Urinary bladder (tissue), 3 donors: ENCODE measurements at regions not wholly inside any gene's neighbourhood (a gene's known extent, or its start where the extent isn't known, plus 50 kb on each side); places are given as distances from the start of the nearest gene placed in this dataset.

Experiments used
- DNase-seq: peaks from one replicate; pipeline ENCODE4 v3.0.0-alpha.2; 2015; ENCODE audit errors: extremely low spot score
- H3K27ac ChIP-seq: one replicate; pipeline ENCODE4 v1.5.1; 2013; ENCODE audit warnings: low read depth, mild to moderate bottlenecking, moderate library complexity
- H3K36me3 ChIP-seq: one replicate; pipeline ENCODE4 v1.6.1; 2013; ENCODE audit warnings: mild to moderate bottlenecking, moderate library complexity; ENCODE audit not compliant: insufficient read depth
- H3K4me1 ChIP-seq: one replicate; pipeline ENCODE4 v1.6.1; 2013; ENCODE audit warnings: mild to moderate bottlenecking, moderate library complexity; ENCODE audit not compliant: insufficient read depth
- H3K4me3 ChIP-seq: one replicate; pipeline ENCODE4 v1.5.1; 2013; ENCODE audit warnings: low read depth, low read length
- WGBS: extraction: QIAGEN DNeasy Blood & Tissue Kit; methylation state at CpG from one replicate; pipeline ENCODE4 v1.1.7; 2013; 5-methylcytosine and 5-hydroxymethylcytosine counted together
- donor health status: healthy with polysubstance abuse.
- donor health status: healthy.

DNA sequence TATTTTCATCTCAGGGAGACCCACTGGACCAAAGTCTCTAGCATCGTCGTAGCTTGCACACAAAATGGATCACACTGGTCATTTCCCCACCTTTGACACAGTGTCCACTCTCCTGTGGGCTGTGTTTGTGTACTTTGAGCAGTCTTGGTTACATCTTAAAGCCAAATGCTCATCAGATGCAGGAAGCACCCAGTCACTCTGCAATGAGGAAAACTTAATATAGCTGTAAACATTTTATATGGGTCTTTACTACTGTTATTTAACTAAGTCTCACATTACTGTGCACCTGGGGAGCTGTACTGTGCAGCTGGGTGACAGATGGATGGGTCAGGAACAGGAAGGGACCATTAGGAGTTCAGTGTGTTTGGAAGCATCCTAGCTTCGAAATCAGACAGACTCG, 109.0 kb upstream of the CXCR4 start:
- WGBS = 81% methylated on average over 4 of the region's 4 CpGs
- H3K4me1 ChIP-seq = no peaks in the 10 kb centered on the region
- no peak for DNase-seq
- no peaks in the 10 kb centered on the region for H3K36me3 ChIP-seq
- no peak overlapping the region for H3K4me3 ChIP-seq
- H3K27ac ChIP-seq = no peak overlapping the region

DNA sequence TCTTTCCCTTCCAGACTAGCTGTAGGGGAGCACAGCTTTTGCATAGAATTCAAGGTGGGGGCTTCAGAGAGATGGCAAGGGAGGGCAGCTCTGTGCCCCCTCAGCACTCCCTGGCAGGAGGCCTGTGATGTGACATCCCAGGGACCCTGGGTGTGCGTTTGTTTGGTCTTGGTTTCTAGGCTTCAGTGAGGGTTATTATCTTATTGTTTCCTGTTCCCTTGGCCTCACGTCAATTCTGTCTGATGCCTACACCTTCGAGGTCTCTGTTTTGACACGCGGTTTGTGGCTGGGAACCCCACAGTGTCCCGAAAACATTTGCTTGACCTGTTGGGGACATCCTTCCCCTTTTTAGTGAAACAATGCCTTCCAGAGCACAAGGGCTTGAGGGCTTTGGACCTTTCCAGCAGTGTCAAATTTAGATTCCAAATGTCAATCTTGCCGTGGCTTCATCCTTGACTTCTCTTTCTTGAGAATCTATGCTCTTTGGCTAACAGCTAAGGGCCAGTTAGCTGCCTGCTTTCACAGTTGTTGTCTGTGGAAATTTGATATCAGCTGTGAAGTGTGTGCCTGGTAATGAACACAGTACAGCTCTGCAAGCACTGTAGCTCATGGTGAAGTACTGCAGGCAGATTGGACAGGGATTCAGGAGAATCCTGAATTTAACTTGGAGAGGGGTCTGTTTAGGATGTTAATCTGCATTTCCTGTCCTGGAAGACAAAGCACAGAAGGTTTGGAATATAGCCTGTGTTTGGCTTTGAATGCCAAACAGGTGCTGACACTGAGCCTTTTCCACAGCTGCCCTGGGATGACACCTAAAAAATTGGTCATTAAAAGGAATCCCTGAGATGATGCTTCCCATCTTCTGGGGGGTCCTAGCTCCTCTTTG, 108.2 kb upstream of the CXCR4 start:
- Histone ChIP-seq H3K4me3 (no peak overlapping the region), H3K4me1 (no peaks in the 10 kb centered on the region), H3K27ac (no peak overlapping the region), H3K36me3 (no peaks in the 10 kb centered on the region)
- WGBS = 58% methylated on average over 7 of the region's 7 CpGs
- no peak for DNase-seq

DNA sequence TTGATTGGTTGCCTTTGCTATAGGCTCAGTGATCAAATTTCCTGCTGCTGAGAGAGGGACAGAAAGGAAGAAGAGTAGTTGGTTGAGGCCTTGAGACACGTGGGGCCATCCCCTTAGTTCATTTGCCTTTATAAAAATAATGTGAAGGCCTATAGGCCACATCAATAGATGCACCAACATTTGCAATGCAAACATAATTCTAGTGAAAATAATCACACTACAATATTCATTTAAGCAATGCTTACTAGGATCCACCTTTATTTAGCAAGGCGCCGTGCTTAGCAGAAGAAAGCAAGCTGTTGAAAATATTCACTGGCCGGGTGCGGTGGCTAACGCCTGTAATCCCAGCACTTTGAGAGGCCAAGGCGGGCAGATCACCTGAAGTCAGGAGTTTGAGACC, 105.3 kb upstream of the CXCR4 start:
- Histone ChIP-seq H3K4me3 (no peak overlapping the region), H3K36me3 (no peaks in the 10 kb centered on the region), H3K27ac (no peak overlapping the region), H3K4me1 (no peaks in the 10 kb centered on the region)
- 91% methylated on average over 7 of the region's 7 CpGs for WGBS
- no peak for DNase-seq

DNA sequence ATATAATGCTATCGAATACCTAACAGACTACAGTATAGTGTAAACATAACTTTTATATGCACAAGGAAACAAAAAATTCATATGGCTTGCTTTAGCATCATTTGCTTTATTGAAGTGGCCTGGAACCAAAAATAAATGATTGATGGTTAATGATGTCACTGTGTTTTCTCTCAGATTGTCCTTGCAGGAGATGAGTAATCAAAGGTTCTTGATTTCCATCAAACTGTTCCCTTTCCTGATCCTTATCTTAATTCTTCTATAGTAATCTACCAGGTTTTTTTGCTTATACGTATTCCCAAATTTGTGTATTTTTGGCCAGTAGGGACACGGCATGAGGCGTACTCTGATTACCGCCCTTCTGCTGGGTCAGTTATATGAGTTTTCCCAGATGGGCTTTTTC, 104.9 kb upstream of the CXCR4 start:
- H3K36me3 ChIP-seq = no peaks in the 10 kb centered on the region
- DNase-seq = no peak
- WGBS = 73% methylated on average over 5 of the region's 5 CpGs
- no peaks in the 10 kb centered on the region for H3K4me1 ChIP-seq
- H3K4me3 ChIP-seq = no peak overlapping the region
- no peak overlapping the region for H3K27ac ChIP-seq

DNA sequence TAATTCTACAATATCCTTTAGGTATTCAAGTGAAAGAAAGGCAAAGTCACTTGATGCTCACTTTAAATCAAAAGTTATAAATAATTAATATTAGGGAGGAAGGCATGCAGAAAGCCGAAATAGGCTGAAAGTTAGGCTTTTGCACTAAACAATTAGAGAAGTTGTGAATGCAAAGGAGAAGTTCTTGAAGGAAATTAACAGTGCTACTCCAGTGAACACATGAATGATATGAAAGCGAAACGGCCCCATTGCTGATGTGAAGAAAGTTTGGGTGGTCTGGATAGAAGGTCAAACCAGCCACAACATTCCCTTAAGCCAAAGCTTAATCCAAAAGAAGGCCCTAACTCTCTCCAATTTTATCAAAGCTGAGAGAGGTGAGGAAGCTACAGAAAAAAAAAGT, 103.1 kb upstream of the CXCR4 start:
- WGBS = 87% methylated on average over 3 of the region's 3 CpGs
- no peak overlapping the region for H3K4me3 ChIP-seq
- no peak overlapping the region for H3K27ac ChIP-seq
- H3K4me1 ChIP-seq = no peaks in the 10 kb centered on the region
- no peaks in the 10 kb centered on the region for H3K36me3 ChIP-seq
- no peak for DNase-seq

DNA sequence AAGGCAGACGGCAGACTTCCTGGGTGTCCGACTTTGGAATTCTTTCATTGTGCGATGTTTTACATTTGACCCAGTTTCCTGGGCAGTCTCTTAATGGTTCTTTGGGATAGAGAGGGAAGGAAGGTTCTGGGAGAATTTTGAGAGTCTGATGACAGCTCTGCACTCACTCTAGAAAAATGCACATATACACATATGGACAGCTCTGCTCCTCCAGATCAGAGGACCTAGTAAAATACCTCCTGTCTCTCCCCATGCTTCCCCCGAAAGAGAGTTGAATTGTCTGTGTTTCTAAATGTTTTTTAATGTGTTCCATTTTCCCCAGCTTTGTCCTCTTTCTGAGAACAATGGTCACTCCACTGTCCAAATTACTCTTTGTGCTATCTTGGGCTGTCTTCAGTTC, 102.0 kb upstream of the CXCR4 start:
- DNase-seq = no peak
- 49% methylated on average over 4 of the region's 4 CpGs for WGBS
- no peaks in the 10 kb centered on the region for H3K4me1 ChIP-seq

DNA sequence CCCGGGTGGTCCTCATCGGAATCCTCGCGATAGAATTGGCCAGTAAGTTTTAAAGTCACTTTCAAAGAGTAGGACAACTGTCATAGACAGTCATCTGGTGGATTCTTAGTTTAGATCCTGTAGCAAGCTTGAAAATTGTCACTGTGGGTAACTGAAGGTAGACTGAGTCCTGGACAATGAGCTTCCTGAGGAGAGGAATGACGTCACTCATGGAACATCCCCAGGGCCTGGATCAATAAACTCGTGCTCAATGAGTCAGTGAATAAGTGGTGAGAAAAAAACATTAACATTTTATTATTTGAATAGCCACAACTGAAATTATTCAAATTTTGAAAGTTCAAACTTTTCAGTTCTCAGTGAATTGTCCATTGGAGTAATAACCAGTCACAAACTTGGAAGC, 101.4 kb upstream of the CXCR4 start:
- H3K4me1 ChIP-seq = no peaks in the 10 kb centered on the region
- H3K4me3 ChIP-seq = no peak overlapping the region
- H3K36me3 ChIP-seq = no peaks in the 10 kb centered on the region
- 79% methylated on average over 6 of the region's 6 CpGs for WGBS
- DNase-seq = no peak
- H3K27ac ChIP-seq = no peak overlapping the region

More for the DNA sequence above, 102.0 kb upstream of the CXCR4 start:
- Histone ChIP-seq H3K4me3 (no peak overlapping the region), H3K27ac (no peak overlapping the region), H3K36me3 (no peaks in the 10 kb centered on the region)

DNA sequence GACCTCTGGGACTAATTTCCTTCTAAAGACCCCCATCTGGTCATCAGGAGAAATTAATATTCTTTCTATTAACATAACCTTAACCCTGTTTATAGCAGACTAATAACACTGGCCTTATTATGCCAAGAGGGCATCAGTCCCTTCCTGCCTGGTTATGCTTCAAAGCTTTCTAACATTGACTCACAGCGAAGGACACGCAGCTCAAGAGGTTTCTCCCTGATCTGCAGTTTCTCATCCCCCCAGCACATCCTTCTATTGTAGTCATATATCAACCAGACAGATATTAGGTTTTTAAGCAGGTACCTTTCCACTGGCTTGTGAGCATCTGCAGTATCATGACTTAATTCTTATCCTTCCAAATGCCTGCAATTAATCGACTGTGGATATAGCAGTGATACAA, 100.0 kb upstream of the CXCR4 start:
- 64% methylated on average over 3 of the region's 3 CpGs for WGBS
- no peak overlapping the region for H3K4me3 ChIP-seq
- H3K36me3 ChIP-seq = no peaks in the 10 kb centered on the region
- no peaks in the 10 kb centered on the region for H3K4me1 ChIP-seq
- H3K27ac ChIP-seq = no peak overlapping the region
- no peak for DNase-seq

DNA sequence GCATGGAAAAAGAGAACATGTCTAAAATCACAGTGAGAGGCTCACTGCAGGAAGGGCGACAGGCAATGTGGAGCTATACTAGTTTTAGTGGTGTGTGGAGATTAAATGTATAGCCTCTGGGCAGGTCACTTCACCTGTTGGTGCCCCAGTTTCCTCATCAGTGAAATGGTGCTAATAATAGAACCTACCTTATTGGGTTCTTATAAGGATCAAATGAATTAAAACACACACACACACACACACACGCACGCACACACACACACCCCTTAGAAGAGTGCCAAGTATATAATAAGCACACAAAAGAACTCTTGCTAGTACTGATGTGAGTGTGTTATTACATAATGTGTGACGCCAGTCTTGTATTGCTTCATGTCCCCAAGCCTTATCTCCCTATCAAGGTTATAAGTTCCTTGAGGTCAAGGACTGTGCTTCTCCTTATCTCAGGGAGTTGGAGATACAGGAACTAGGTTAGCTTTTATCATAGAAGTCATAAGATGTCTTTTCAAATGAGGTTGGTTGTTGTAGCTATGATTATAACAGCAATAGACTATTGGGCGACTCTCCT, 98.0 kb upstream of the CXCR4 start:
- no peak overlapping the region for H3K27ac ChIP-seq
- WGBS = 93% methylated on average over 5 of the region's 5 CpGs
- DNase-seq = no peak
- no peaks in the 10 kb centered on the region for H3K36me3 ChIP-seq
- no peak overlapping the region for H3K4me3 ChIP-seq
- H3K4me1 ChIP-seq = no peaks in the 10 kb centered on the region

DNA sequence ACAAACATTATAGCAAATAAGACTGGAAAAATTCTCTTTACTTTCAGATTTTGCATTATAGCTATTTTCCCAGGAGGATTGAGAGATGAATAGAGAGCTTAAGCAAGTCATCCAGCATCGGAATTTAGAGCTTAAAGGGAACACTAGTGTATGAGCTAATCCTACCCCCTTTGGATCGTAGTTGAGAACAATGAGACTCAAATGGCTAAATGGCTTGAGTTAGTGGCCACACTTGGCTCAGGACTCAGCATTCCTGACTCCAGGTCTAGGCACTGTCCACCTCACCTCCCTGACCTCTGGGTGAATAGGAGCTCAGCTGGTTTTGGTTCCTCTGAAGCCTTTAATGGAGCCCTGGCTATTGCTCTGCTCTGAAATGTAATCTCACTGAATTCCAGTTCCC, 97.5 kb upstream of the CXCR4 start:
- H3K36me3 ChIP-seq = no peaks in the 10 kb centered on the region
- no peak overlapping the region for H3K4me3 ChIP-seq
- WGBS = 81% methylated on average over 2 of the region's 2 CpGs
- DNase-seq = no peak
- no peaks in the 10 kb centered on the region for H3K4me1 ChIP-seq
- H3K27ac ChIP-seq = no peak overlapping the region

DNA sequence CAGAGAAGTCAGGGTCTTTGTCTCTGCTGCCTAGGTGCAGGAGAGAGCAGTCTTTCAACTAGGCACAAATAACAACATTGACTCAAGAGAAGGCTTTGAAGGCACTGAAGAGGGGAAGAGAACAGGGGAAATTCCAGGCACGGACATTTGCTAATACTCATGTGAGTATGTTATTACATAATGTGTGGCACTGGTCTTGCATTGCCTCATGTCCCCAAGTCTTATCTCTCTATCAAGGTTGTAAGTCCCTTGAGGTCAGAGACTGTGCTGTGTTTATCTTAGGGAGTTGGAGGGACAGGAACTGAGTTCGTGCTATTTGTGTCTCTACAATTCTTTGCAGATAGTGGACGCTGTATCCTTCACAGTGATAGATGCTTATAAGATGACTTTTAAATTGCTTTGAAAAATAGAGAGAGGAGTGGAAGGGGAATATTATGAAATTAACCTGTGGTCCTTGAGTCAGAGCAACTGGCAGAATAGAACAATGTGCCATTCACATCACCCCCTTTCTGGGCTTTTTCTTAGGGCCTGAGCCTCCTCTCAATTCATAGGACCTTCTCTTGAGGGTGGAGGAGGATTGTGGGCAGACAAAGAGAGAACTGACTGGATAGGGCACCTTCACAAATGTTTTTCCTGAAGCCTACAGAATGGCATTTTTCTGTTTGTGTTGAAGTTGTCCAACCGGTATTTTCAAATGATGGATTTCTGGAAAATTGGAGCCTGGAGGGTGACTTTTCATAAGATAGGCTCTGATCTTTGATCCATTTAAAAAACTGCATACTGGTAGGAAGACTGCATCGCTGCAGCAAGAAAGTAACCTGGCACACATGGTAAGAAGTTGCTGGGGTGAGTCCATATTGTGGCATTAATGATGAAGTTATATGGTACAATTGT, 96.6 kb upstream of the CXCR4 start:
- 66% methylated on average over 5 of the region's 5 CpGs for WGBS
- DNase-seq = no peak

DNA sequence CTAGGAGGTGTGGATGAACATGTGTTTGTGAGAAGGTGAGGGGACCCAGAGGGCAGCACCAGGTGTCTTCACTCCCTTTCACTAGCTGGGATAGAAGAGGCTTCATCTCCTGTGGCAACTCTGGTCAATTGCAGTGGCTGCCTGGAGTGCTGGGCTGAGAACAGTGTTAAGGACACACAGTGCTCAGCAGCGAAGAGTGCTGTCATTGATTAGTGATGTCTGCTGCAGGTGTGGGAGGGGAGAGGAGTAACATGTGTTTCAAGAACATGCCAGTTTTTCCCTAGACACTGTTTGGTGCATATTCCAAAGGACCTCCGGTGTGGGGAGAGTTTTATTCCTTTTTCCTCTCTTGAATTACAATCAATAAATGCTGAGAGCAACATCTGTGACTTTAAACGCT, 95.9 kb upstream of the CXCR4 start:
- DNase-seq = no peak
- H3K36me3 ChIP-seq = no peaks in the 10 kb centered on the region
- no peaks in the 10 kb centered on the region for H3K4me1 ChIP-seq
- 89% methylated on average over 3 of the region's 3 CpGs for WGBS
- H3K27ac ChIP-seq = no peak overlapping the region
- H3K4me3 ChIP-seq = no peak overlapping the region

More for the DNA sequence above, 96.6 kb upstream of the CXCR4 start:
- no peaks in the 10 kb centered on the region for H3K4me1 ChIP-seq
- H3K36me3 ChIP-seq = no peaks in the 10 kb centered on the region
- no peak overlapping the region for H3K4me3 ChIP-seq
- no peak overlapping the region for H3K27ac ChIP-seq

DNA sequence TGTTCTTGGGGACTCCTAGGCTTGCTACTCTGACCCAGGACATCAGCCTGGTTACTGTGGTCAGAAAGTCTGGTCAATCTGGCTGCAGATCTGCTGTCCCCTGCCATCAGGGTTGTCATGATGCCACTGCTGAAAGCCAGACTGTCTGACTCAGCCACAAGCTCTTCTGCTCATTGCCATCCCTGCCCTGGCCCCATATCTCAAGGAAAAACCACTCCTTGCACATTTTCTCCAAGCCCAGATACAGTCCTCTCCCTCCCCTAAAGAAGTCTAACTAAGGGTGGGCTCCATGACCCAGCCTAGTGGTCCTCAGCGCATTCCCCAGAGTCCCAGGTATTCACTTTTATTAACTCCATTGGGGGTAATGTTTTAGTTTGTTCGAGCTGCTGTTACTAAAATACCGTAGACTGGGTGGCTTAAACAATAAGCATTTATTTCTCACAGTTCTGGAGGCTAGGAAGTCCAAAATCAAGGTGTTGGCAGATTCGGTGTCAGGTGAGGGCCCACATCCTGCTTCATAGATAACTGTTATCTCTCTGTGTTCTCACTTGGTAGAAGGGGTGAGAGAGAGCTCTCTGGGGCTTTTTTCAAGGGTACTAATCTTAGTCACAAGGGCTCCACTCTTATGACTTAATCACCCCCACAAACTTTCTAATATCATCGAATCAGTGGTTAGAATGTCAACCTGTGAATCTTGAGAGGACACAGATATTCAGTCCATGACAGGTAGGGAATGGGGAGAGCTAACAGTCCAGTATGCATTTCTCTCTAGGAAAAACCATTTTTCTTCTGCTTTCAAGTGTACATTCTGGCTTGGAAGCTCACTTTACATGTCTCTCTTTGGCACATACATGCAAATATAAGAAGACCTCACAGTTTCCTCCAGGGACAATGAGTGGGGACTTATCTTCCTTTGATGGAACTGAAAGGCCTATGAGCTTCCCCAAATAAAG, 94.8 kb upstream of the CXCR4 start:
- Histone ChIP-seq H3K27ac (no peak overlapping the region), H3K36me3 (no peaks in the 10 kb centered on the region), H3K4me1 (no peaks in the 10 kb centered on the region), H3K4me3 (no peak overlapping the region)
- 60% methylated on average over 5 of the region's 5 CpGs for WGBS
- DNase-seq = no peak
